ENCODE measurements at regions not wholly inside any gene's neighbourhood (a gene's known extent, or its start where the extent isn't known, plus 50 kb on each side); places are given as distances from the start of the nearest gene placed in this dataset.
"Not testable (repeated sequence)": the region's sequence is repeated elsewhere in the genome, so short reads cannot be mapped to it uniquely, and the experiment has no call there.

- no peak for DNase-seq
- Histone ChIP-seq H3K9me3 (ENCODE audit: control insufficient read depth in 4 of 4, insufficient read depth in 3 of 4, low read length in 3 of 4) (peaks cover 0 to 2% (median 0%) of the 10 kb centered on the region in 4 donors), H3K36me3 (ENCODE audit: control insufficient read depth in 4 of 4, insufficient read depth in 4 of 4, low read length in 4 of 4) (no peaks in the 10 kb centered on the region), H3K27me3 (ENCODE audit: control insufficient read depth in 3 of 3, insufficient read depth in 3 of 3, low read length in 2 of 3) (no peaks in the 10 kb centered on the region), H3K27ac (ENCODE audit: low read depth in 1 of 2, low read length in 1 of 2) (no peak overlapping the region), H3K9ac (ENCODE audit: insufficient read depth in 1 of 2, low read length in 2 of 2) (no peak overlapping the region), H3K4me3 (no peak overlapping the region), H3K4me1 (ENCODE audit: control insufficient read depth in 5 of 5, insufficient read depth in 5 of 5, low read length in 5 of 5) (no peaks in the 10 kb centered on the region)
- TF ChIP-seq CTCF (IDR thresholded peaks at IDR 0.05; ENCODE audit: control extremely low read depth, extremely low read depth): no peak
- ATAC-seq (ENCODE audit: insufficient read depth, low FRiP score): no peak
- WGBS, 2 donors: 67 to 69% methylated on average over 2 of the region's 2 CpGs
These were observed 396.5 kb upstream of the ATP10A start for GRCh38 chr15:26259581-26259980.

DNA sequence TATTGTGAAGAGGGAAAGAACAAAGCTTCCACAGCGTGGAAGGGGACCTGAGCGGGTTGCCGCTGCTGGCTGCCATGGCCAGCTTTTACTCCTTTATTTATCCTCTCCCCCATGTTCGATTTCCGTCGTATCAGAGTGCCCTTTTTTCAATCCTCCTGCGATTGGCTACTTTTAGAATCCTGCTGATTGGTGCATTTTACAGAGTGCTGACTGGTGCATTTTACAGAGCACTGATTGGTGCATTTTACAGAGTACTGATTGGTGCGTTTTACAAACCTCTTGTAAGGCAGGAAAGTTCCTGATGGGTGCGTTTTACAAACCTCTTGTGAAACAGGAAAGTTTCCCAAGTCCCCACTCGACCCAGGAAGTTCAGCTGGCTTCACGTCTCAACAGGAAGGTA is 381.7 kb upstream of the ATP10A start:
- not testable (repeated sequence) for H3K4me3 ChIP-seq; H3K4me1 ChIP-seq (ENCODE audit: control insufficient read depth in 5 of 5, insufficient read depth in 5 of 5, low read length in 5 of 5); H3K9ac ChIP-seq (ENCODE audit: insufficient read depth in 1 of 2, low read length in 2 of 2); ATAC-seq (ENCODE audit: insufficient read depth, low FRiP score); H3K9me3 ChIP-seq (ENCODE audit: control insufficient read depth in 4 of 4, insufficient read depth in 3 of 4, low read length in 3 of 4); H3K27me3 ChIP-seq (ENCODE audit: control insufficient read depth in 3 of 3, insufficient read depth in 3 of 3, low read length in 2 of 3); DNase-seq; H3K27ac ChIP-seq (ENCODE audit: low read depth in 1 of 2, low read length in 1 of 2); H3K36me3 ChIP-seq (ENCODE audit: control insufficient read depth in 4 of 4, insufficient read depth in 4 of 4, low read length in 4 of 4)
- 75 to 77% methylated on average over 11 of the region's 11 CpGs for WGBS, 2 donors

DNA sequence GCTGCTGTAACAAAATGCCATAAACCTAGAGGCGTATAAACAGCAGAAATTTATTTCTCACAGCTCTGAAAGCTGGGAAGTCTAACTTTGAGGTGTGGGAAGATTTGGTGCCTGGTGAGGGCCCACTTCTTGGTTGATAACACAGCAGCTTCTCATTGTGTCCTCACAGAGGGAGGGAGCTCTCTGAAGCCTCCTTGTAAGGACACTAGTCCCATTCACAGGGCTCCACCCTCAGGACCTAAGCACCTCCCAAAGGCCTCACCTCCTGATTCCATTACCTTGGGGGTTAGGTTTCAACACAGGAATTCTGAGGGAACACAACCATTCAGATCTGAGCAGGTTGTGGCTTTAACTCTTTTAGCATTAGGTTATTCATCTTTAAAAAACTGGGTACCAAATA is 380.3 kb upstream of the ATP10A start:
- no peak overlapping the region for H3K4me3 ChIP-seq
- no peaks in the 10 kb centered on the region for H3K4me1 ChIP-seq (ENCODE audit: control insufficient read depth in 5 of 5, insufficient read depth in 5 of 5, low read length in 5 of 5)
- H3K27ac ChIP-seq (ENCODE audit: low read depth in 1 of 2, low read length in 1 of 2): no peak overlapping the region
- no peak overlapping the region for H3K9ac ChIP-seq (ENCODE audit: insufficient read depth in 1 of 2, low read length in 2 of 2)
- WGBS, 2 donors: 83 to 88% methylated on average over 1 of the region's 1 CpG
- TF ChIP-seq CTCF (IDR thresholded peaks at IDR 0.05; ENCODE audit: control extremely low read depth, extremely low read depth): no peak
- no peak for DNase-seq
- ATAC-seq (ENCODE audit: insufficient read depth, low FRiP score): no peak
- H3K9me3 ChIP-seq (ENCODE audit: control insufficient read depth in 4 of 4, insufficient read depth in 3 of 4, low read length in 3 of 4): peaks cover 0 to 2% (median 0%) of the 10 kb centered on the region in 4 donors
- no peaks in the 10 kb centered on the region for H3K36me3 ChIP-seq (ENCODE audit: control insufficient read depth in 4 of 4, insufficient read depth in 4 of 4, low read length in 4 of 4)
- H3K27me3 ChIP-seq (ENCODE audit: control insufficient read depth in 3 of 3, insufficient read depth in 3 of 3, low read length in 2 of 3): no peaks in the 10 kb centered on the region

DNA sequence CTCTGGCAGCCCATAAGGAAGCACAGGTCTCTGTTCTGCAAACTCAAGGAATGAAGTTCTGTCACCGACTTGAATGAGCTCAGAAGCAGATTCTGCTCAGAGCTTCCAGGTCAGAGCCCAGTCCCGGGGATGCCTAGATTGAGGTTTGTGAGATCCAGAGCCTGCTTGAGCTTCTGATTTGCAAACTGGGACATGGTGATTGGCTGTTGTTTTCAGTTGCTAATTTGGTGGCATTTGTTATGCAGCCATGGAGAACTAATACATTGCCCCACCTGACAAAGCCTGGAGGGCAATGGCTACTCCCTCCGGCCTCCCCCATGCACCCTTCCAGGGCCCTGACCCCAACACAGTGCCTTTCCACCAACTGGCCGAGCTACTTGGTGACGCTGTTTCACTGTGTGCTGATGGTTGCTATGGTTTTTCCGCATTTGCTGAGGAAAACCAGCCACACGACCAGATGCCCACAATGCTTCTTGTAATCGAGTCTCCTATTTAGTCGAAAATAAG is 379.5 kb upstream of the ATP10A start:
- Histone ChIP-seq H3K9me3 (ENCODE audit: control insufficient read depth in 4 of 4, insufficient read depth in 3 of 4, low read length in 3 of 4) (peaks cover 0 to 2% (median 0%) of the 10 kb centered on the region in 4 donors), H3K27me3 (ENCODE audit: control insufficient read depth in 3 of 3, insufficient read depth in 3 of 3, low read length in 2 of 3) (no peaks in the 10 kb centered on the region), H3K4me3 (no peak overlapping the region), H3K9ac (ENCODE audit: insufficient read depth in 1 of 2, low read length in 2 of 2) (no peak overlapping the region), H3K4me1 (ENCODE audit: control insufficient read depth in 5 of 5, insufficient read depth in 5 of 5, low read length in 5 of 5) (no peaks in the 10 kb centered on the region), H3K36me3 (ENCODE audit: control insufficient read depth in 4 of 4, insufficient read depth in 4 of 4, low read length in 4 of 4) (no peaks in the 10 kb centered on the region), H3K27ac (ENCODE audit: low read depth in 1 of 2, low read length in 1 of 2) (no peak overlapping the region)
- TF ChIP-seq CTCF (IDR thresholded peaks at IDR 0.05; ENCODE audit: control extremely low read depth, extremely low read depth): no peak
- 73 to 75% methylated on average over 9 of the region's 9 CpGs for WGBS, 2 donors
- ATAC-seq (ENCODE audit: insufficient read depth, low FRiP score) (no peak), DNase-seq (no peak)

Data from lung (tissue), 11 donors.